ENCODE measurements at regions not wholly inside any gene's neighbourhood (a gene's known extent, or its start where the extent isn't known, plus 50 kb on each side); places are given as distances from the start of the nearest gene placed in this dataset.

- DNase-seq = no peak
Observed at GRCh38 chr1:55725378-55725777, 510.2 kb upstream of the USP24 start.

GRCh38 chr1:55724551-55725325 lies 509.6 kb upstream of the USP24 start:
- no peak for DNase-seq

GRCh38 chr1:55723001-55723400 lies 507.8 kb upstream of the USP24 start:
- DNase-seq = no peak

GRCh38 chr1:55720261-55720660 lies 505.1 kb upstream of the USP24 start:
- DNase-seq = peak; percentile 52

- DNase-seq = no peak
Observed at GRCh38 chr1:55718758-55719671, 503.9 kb upstream of the USP24 start.

- DNase-seq = no peak
Observed at GRCh38 chr1:55717111-55717510, 501.9 kb upstream of the USP24 start.

GRCh38 chr1:55716610-55717009 lies 501.4 kb upstream of the USP24 start:
- no peak for DNase-seq

GRCh38 chr1:55716151-55716550 lies 501.0 kb upstream of the USP24 start:
- DNase-seq = no peak

GRCh38 chr1:55714230-55714629 lies 499.1 kb upstream of the USP24 start:
- DNase-seq = no peak

GRCh38 chr1:55713516-55713915 lies 498.4 kb upstream of the USP24 start:
- no peak for DNase-seq

GRCh38 chr1:55712148-55712547 lies 497.0 kb upstream of the USP24 start:
- DNase-seq = no peak

GRCh38 chr1:55708781-55709180 lies 493.6 kb upstream of the USP24 start:
- no peak for DNase-seq

GRCh38 chr1:55707846-55708245 lies 492.7 kb upstream of the USP24 start:
- no peak for DNase-seq

GRCh38 chr1:55707196-55707595 lies 492.0 kb upstream of the USP24 start:
- no peak for DNase-seq

GRCh38 chr1:55706397-55706796 lies 491.2 kb upstream of the USP24 start:
- DNase-seq = no peak

GRCh38 chr1:55703726-55704363 lies 488.7 kb upstream of the USP24 start:
- no peak for DNase-seq

GRCh38 chr1:55702064-55702463 lies 486.9 kb upstream of the USP24 start:
- peak; percentile 46 for DNase-seq

GRCh38 chr1:55700359-55701130 lies 485.4 kb upstream of the USP24 start:
- DNase-seq = no peak

GRCh38 chr1:55699228-55699627 lies 484.1 kb upstream of the USP24 start:
- DNase-seq = no peak

GRCh38 chr1:55697997-55698535 lies 482.9 kb upstream of the USP24 start:
- DNase-seq = no peak

GRCh38 chr1:55696891-55697290 lies 481.7 kb upstream of the USP24 start:
- no peak for DNase-seq

GRCh38 chr1:55696181-55696754 lies 481.1 kb upstream of the USP24 start:
- DNase-seq = no peak

Measured in NCI-H2171 treated with DMSO at 0.1 percent for 48 hours (cell line).